Trophoblast cell (in vitro differentiated cells and primary cell): ENCODE measurements at regions not wholly inside any gene's neighbourhood (a gene's known extent, or its start where the extent isn't known, plus 50 kb on each side); places are given as distances from the start of the nearest gene placed in this dataset.

Source experiments
- DNase-seq, 2 donors: peaks; one replicate each; pipeline ENCODE4 v3.0.0-alpha.2; 2016
- H2AFZ ChIP-seq: 2 replicates; pipeline ENCODE4 v1.6.1; 2013; ENCODE audit warnings: low read length, moderate library complexity, mild to moderate bottlenecking; ENCODE audit not compliant: insufficient read depth, poor library complexity
- H2AK5ac ChIP-seq: 2 replicates; pipeline ENCODE4 v1.6.1; 2013; ENCODE audit warnings: mild to moderate bottlenecking, low read length
- H2BK120ac ChIP-seq: 2 replicates; pipeline ENCODE4 v1.6.1; 2013; ENCODE audit warnings: low read length, mild to moderate bottlenecking, moderate library complexity; ENCODE audit not compliant: insufficient read depth, poor library complexity
- H2BK12ac ChIP-seq: 2 replicates; pipeline ENCODE4 v1.6.1; 2013; ENCODE audit warnings: mild to moderate bottlenecking, low read length, moderate library complexity
- H2BK5ac ChIP-seq: 2 replicates; pipeline ENCODE4 v1.6.1; 2013; ENCODE audit warnings: low read length, low read depth, moderate library complexity, mild to moderate bottlenecking; ENCODE audit not compliant: poor library complexity
- H3K14ac ChIP-seq: 2 replicates; pipeline ENCODE4 v1.6.1; 2013; ENCODE audit warnings: mild to moderate bottlenecking, low read length
- H3K18ac ChIP-seq: 2 replicates; pipeline ENCODE4 v1.6.1; 2013; ENCODE audit warnings: mild to moderate bottlenecking, low read length
- H3K23ac ChIP-seq: 2 replicates; pipeline ENCODE4 v1.6.1; 2013; ENCODE audit warnings: low read length
- H3K27ac ChIP-seq: 2 replicates; pipeline ENCODE4 v1.5.1; 2013; ENCODE audit warnings: low read depth, mild to moderate bottlenecking, inconsistent platforms, low read length, moderate library complexity
- H3K27me3 ChIP-seq: 2 replicates; pipeline ENCODE4 v1.6.1; 2013; ENCODE audit warnings: inconsistent platforms, mild to moderate bottlenecking, low read length, moderate library complexity; ENCODE audit not compliant: insufficient read depth
- H3K36me3 ChIP-seq, 2 experiments: 1 replicate in 1 of 2; 2 replicates in 1 of 2; pipeline ENCODE4 v1.6.1; 2013; ENCODE audit warnings: low read length in 2 of 2, mild to moderate bottlenecking in 2 of 2, moderate library complexity in 1 of 2; ENCODE audit not compliant: insufficient read depth in 2 of 2, control insufficient read depth in 1 of 2
- H3K4ac ChIP-seq: 2 replicates; pipeline ENCODE4 v1.6.1; 2013; ENCODE audit warnings: low read depth, mild to moderate bottlenecking, low read length, moderate library complexity
- H3K4me1 ChIP-seq, 2 experiments: 1 replicate in 1 of 2; 2 replicates in 1 of 2; pipeline ENCODE4 v1.6.1; 2013; ENCODE audit warnings: low read length in 2 of 2, mild to moderate bottlenecking in 2 of 2, moderate library complexity in 1 of 2; ENCODE audit not compliant: insufficient read depth in 2 of 2, control insufficient read depth in 1 of 2
- H3K4me2 ChIP-seq: 2 replicates; pipeline ENCODE4 v1.6.1; 2013; ENCODE audit warnings: inconsistent platforms, mild to moderate bottlenecking, low read length, moderate library complexity
- H3K4me3 ChIP-seq: 2 replicates; pipeline ENCODE4 v1.5.1; 2013; ENCODE audit warnings: mild to moderate bottlenecking, low read depth, low read length, inconsistent platforms
- H3K79me1 ChIP-seq: one replicate; pipeline ENCODE4 v1.6.1; 2013; ENCODE audit warnings: low read length
- H3K79me2 ChIP-seq: 2 replicates; pipeline ENCODE4 v1.6.1; 2013; ENCODE audit warnings: low read length, mild to moderate bottlenecking; ENCODE audit not compliant: control insufficient read depth, insufficient read depth, poor library complexity
- H3K9ac ChIP-seq: 2 replicates; pipeline ENCODE4 v1.6.1; 2013; ENCODE audit warnings: mild to moderate bottlenecking, low read length
- H3K9me3 ChIP-seq: 2 replicates; pipeline ENCODE4 v1.6.1; 2013; ENCODE audit warnings: low read depth, mild to moderate bottlenecking, control low read depth, inconsistent platforms, low read length; ENCODE audit not compliant: insufficient read depth
- H4K12ac ChIP-seq: 2 replicates; pipeline ENCODE4 v1.6.1; 2013; ENCODE audit warnings: low read depth, mild to moderate bottlenecking, low read length, moderate library complexity
- H4K8ac ChIP-seq: 2 replicates; pipeline ENCODE4 v1.6.1; 2013; ENCODE audit warnings: low read depth, mild to moderate bottlenecking, low read length, moderate library complexity
- H4K91ac ChIP-seq: one replicate; pipeline ENCODE4 v1.6.1; 2013; ENCODE audit warnings: low read depth, mild to moderate bottlenecking, low read length, moderate library complexity
- WGBS: extraction: QIAGEN DNeasy Blood & Tissue Kit; methylation state at CpG from one replicate; pipeline ENCODE4 v1.1.7; 2013; ENCODE audit warnings: missing lambda C conversion rate; ENCODE audit not compliant: insufficient read length, insufficient coverage; ENCODE audit errors: extremely low coverage; 5-methylcytosine and 5-hydroxymethylcytosine counted together

DNA sequence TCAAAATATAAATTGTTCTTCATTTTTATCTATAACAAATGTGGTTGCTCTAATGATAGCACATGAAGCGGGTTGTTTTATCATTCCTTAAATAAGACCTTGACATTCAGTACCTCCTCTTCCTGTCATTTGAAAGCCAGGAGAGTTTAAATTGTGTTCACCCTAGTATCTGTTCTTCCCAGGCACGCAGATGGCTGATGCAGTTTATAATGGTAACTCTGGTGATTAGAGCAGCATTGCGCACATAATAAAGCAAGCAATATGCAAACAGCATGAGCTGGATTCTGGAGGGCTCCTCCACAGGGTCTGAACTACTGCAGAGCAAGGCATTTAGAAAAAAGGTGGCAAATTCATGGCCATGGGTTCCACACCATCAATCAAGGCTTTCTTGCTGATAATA, 307.8 kb downstream of the ENC1 start:
- H4K12ac ChIP-seq, result no peak overlapping the region
- H2BK12ac ChIP-seq, result peak overlapping the region; percentile 42
- peaks cover 9 to 10% of the 10 kb centered on the region in 2 experiments for H3K4me1 ChIP-seq
- H2AK5ac ChIP-seq, result no peak overlapping the region
- no peak overlapping the region for H2BK5ac ChIP-seq
- H3K18ac ChIP-seq, result no peak overlapping the region
- WGBS, result no CpG with 5 or more reads among the region's 3 CpGs
- H2BK120ac ChIP-seq, result no peak overlapping the region
- DNase-seq, result no peak
- H4K8ac ChIP-seq, result no peak overlapping the region
- H4K91ac ChIP-seq, result no peak overlapping the region
- no peak overlapping the region for H3K14ac ChIP-seq
- H2AFZ ChIP-seq, result no peak overlapping the region
- no peaks in the 10 kb centered on the region for H3K9me3 ChIP-seq
- no peak overlapping the region for H3K23ac ChIP-seq
- no peak overlapping the region for H3K4me3 ChIP-seq
- H3K9ac ChIP-seq, result no peak overlapping the region
- H3K27me3 ChIP-seq, result no peaks in the 10 kb centered on the region
- H3K4me2 ChIP-seq, result no peak overlapping the region
- no peaks in the 10 kb centered on the region for H3K79me2 ChIP-seq
- H3K36me3 ChIP-seq, result no peaks in the 10 kb centered on the region
- peaks cover 26% of the 10 kb centered on the region for H3K79me1 ChIP-seq
- H3K4ac ChIP-seq, result no peak overlapping the region
- no peak overlapping the region for H3K27ac ChIP-seq

DNA sequence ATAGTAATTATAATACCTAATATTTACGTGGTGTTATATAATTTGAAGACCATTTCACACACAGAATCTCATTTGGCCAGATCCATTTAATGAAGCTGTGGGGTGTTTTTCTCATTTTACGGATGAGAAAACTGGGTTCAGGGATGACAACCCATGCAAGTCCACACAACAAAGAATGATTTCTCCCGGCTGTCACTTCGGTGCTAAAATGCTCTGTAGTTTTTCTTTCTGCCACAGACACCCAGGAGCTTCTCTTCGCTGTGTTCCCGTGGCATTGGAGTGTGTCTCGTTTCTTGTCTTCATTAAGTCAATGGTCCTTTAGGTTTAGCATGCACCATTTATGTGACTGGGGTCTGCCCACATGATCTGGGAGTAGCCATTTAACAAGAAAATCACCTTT, 308.5 kb downstream of the ENC1 start:
- Histone ChIP-seq H3K9me3 (no peaks in the 10 kb centered on the region), H3K4ac (no peak overlapping the region), H2BK12ac (no peak overlapping the region), H3K4me1 (peaks cover 4 to 7% of the 10 kb centered on the region in 2 experiments), H4K12ac (no peak overlapping the region), H3K27me3 (no peaks in the 10 kb centered on the region), H3K18ac (no peak overlapping the region), H2BK5ac (no peak overlapping the region), H3K79me1 (peaks cover 25% of the 10 kb centered on the region), H3K36me3 (no peaks in the 10 kb centered on the region), H3K14ac (no peak overlapping the region), H3K79me2 (no peaks in the 10 kb centered on the region), H3K4me2 (no peak overlapping the region), H3K4me3 (no peak overlapping the region), H4K8ac (no peak overlapping the region), H2AFZ (no peak overlapping the region), H2BK120ac (no peak overlapping the region), H3K9ac (no peak overlapping the region), H3K27ac (no peak overlapping the region), H3K23ac (no peak overlapping the region), H4K91ac (no peak overlapping the region), H2AK5ac (no peak overlapping the region)
- no peak for DNase-seq
- WGBS, result no CpG with 5 or more reads among the region's 7 CpGs

DNA sequence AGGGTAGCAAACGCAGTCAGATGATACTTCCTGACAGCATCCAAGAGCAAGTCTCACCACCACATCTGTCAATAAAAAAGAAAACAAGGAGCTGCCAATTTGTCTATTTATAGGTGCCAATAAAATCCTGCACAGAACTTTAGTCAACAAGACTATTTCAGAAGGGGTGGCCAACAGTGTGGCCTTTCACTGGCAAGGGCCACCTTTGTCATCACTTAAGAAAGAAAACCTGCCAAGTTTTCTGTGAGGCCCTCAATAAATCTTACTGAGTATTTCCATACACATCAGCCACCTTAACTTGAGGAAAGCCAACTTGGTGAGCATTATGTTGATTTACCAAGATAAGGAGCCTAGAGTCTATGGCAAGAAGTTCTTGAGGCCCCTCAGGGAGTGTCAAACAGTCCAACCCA, 312.3 kb downstream of the ENC1 start:
- Histone ChIP-seq H2BK5ac (peak overlapping the region; percentile 69), H3K23ac (no peak overlapping the region), H3K27me3 (no peaks in the 10 kb centered on the region), H2AFZ (no peak overlapping the region), H3K4me3 (no peak overlapping the region), H4K8ac (no peak overlapping the region), H2AK5ac (peak overlapping the region; percentile 96), H3K4me1 (peaks cover 12 to 20% of the 10 kb centered on the region in 2 experiments), H3K4me2 (no peak overlapping the region), H3K18ac (no peak overlapping the region), H3K9ac (no peak overlapping the region), H3K36me3 (no peaks in the 10 kb centered on the region), H3K14ac (peak overlapping the region; percentile 85), H3K4ac (no peak overlapping the region), H3K9me3 (no peaks in the 10 kb centered on the region), H4K12ac (no peak overlapping the region), H3K79me2 (no peaks in the 10 kb centered on the region), H2BK12ac (peak overlapping the region; percentile 98), H3K27ac (no peak overlapping the region), H3K79me1 (peaks cover 37% of the 10 kb centered on the region), H4K91ac (peak overlapping the region; percentile 84), H2BK120ac (peak overlapping the region; percentile 90)
- DNase-seq, result no peak
- no CpG with 5 or more reads among the region's 1 CpG for WGBS

DNA sequence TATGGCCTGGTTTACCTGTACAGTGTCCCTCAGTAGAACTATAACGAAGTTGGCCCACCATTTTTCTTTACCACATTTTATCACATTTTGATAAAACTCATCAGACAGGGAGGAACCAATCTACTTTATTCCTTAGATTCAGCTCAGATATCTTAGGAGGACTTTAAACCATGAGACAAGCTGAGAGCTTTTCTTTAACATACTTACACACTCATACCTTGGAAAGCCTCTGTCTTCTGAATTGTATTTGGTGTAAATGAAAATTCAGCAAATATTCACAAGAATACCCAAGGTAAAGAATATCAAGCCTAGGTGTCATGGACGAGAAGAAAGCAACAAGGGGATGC, 313.2 kb downstream of the ENC1 start:
- Histone ChIP-seq H2AFZ (no peak overlapping the region), H2AK5ac (no peak overlapping the region), H2BK5ac (peak overlapping the region; percentile 87), H3K9ac (no peak overlapping the region), H3K4me1 (peaks cover 12 to 20% of the 10 kb centered on the region in 2 experiments), H3K4me2 (no peak overlapping the region), H2BK12ac (peak overlapping the region; percentile 27), H3K23ac (no peak overlapping the region), H3K14ac (peak overlapping the region; percentile 77), H3K36me3 (no peaks in the 10 kb centered on the region), H3K4me3 (no peak overlapping the region), H4K12ac (no peak overlapping the region), H4K8ac (peak overlapping the region; percentile 0), H3K27ac (peak overlapping the region; percentile 80), H3K27me3 (no peaks in the 10 kb centered on the region), H3K79me2 (no peaks in the 10 kb centered on the region), H4K91ac (peak overlapping the region; percentile 88), H3K9me3 (no peaks in the 10 kb centered on the region), H3K18ac (no peak overlapping the region), H3K79me1 (peaks cover 37% of the 10 kb centered on the region), H2BK120ac (peak overlapping the region; percentile 92), H3K4ac (no peak overlapping the region)
- no peak for DNase-seq
- no CpG with 5 or more reads among the region's 2 CpGs for WGBS
